ENCODE measurements at regions not wholly inside any gene's neighbourhood (a gene's known extent, or its start where the extent isn't known, plus 50 kb on each side); places are given as distances from the start of the nearest gene placed in this dataset.

DNA sequence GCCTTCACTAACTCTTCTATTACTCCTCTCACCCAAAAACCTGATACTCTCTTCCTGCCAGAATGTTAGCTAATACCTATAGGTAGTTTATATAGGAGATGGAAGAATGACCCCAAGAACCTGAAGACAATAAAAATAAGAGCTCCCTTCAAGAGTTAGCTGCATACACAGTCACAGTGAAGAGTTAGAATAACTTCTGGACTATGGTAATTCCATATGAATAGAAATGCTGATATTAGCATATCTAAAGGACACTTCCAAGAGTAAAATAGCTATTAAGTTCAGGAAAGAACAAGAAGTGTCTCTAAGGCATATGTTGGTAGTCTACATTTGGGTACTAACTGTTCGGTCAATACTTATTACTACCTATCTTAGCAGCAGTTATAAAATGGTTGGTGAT is 134.2 kb downstream of the VGLL3 start:
- TF ChIP-seq EZH2phosphoT487 (IDR thresholded peaks at IDR 0.05; ENCODE audit: insufficient read depth, low read depth) (no peak), EZH2 (IDR thresholded peaks at IDR 0.05; ENCODE audit: insufficient read depth, poor library complexity, severe bottlenecking) (no peak)

Measured in GM23248 (cell line).